HepG2 (cell line): ENCODE measurements at regions not wholly inside any gene's neighbourhood (a gene's known extent, or its start where the extent isn't known, plus 50 kb on each side); places are given as distances from the start of the nearest gene placed in this dataset.
A peak's percentile ranks its signal among the peaks of the same experiment; 100 is the strongest.

Source experiments
- ATAC-seq: fragments of 200-7000 bp; cut with Tn5 transposase; 3 replicates; pipeline ENCODE4 v1.9.1; 2020; ENCODE audit warnings: mild to moderate bottlenecking, moderate library complexity
- BruUV-seq: library from RNA; stranded (reverse); fragments of 400-500 nt; replicated peaks from 2 replicates; lab custom pipeline; 2021; lab: Mats Ljungman, UMichigan
- CTCF ChIA-PET: fragments of 300-600 bp; formaldehyde crosslinking; extraction: SDS; loops from one replicate; lab custom pipeline; 2021; ENCODE audit warnings: low total read pairs, inconsistent platforms, low intra/inter-chr PET ratio; lab: Yijun Ruan, JAX
- POLR2A ChIA-PET: fragments of 350-600 bp; sonication (Branson Sonifier 250); formaldehyde crosslinking; loops from one replicate; lab custom pipeline; 2020; ENCODE audit warnings: antibody characterized with exemption, inconsistent platforms; lab: Yijun Ruan, JAX
- DNase-seq: peaks from one replicate; pipeline ENCODE4 v3.0.0-alpha.2; 2015; ENCODE audit warnings: low spot score
- FAIRE-seq: peaks from 3 replicates; lab custom pipeline; 2011; peaks lifted over from hg19 to GRCh38; lab: Jason Lieb, UNC
- H2AFZ ChIP-seq: one replicate; pipeline ENCODE4 v1.6.1; 2011; ENCODE audit warnings: low read length, inconsistent platforms
- H3K27ac ChIP-seq: fragments of 300-600 bp; 3 replicates; pipeline ENCODE4 v1.8.0; 2011; ENCODE audit warnings: mixed run types, mild to moderate bottlenecking, mixed read lengths, low read length, inconsistent platforms; ENCODE audit not compliant: insufficient read depth; ENCODE audit errors: extremely low read length
- H3K27me3 ChIP-seq, 2 experiments: fragments of 200-600 bp in 1 of 2; 2 replicates in 1 of 2; 3 replicates in 1 of 2; pipeline versions ENCODE4 v1.6.0 to v1.8.0; 2011; ENCODE audit warnings: low read length in 2 of 2, mild to moderate bottlenecking in 2 of 2, moderate library complexity in 2 of 2, inconsistent platforms in 1 of 2; ENCODE audit not compliant: insufficient read depth in 2 of 2, control insufficient read depth in 1 of 2
- H3K36me3 ChIP-seq, 2 experiments: fragments of 200-600 bp in 1 of 2; replicated peaks in 1 of 2; 2 replicates in 1 of 2; 3 replicates in 1 of 2; pipeline versions ENCODE4 v1.5.1 to v1.8.0; 2011; ENCODE audit warnings: low read length in 2 of 2, inconsistent platforms in 1 of 2; ENCODE audit not compliant: insufficient read depth in 2 of 2, control insufficient read depth in 1 of 2
- H3K4me1 ChIP-seq: 2 replicates; pipeline ENCODE4 v1.5.1; 2012; ENCODE audit warnings: low read length, inconsistent platforms; ENCODE audit not compliant: insufficient read depth
- H3K4me2 ChIP-seq: 2 replicates; pipeline ENCODE4 v1.6.0; 2011; ENCODE audit warnings: low read depth, low read length, inconsistent platforms
- H3K4me3 ChIP-seq, 3 experiments: fragments of 200-600 bp in 1 of 3; sonication (generic), shearing (Covaris generic) in 1 of 3; replicated peaks in 1 of 3; 2 replicates each; pipeline ENCODE4 v1.5.1; 2011 to 2016; ENCODE audit warnings: low read length in 3 of 3, inconsistent platforms in 2 of 3, low read depth in 2 of 3, mild to moderate bottlenecking in 2 of 3, control low read depth in 1 of 3, mixed read lengths in 1 of 3; ENCODE audit not compliant: insufficient read depth in 1 of 3
- H3K79me2 ChIP-seq: one replicate; pipeline ENCODE4 v1.6.1; 2011; ENCODE audit warnings: low read length, inconsistent platforms; ENCODE audit not compliant: insufficient read depth
- H3K9ac ChIP-seq: 2 replicates; pipeline ENCODE4 v1.6.0; 2011; ENCODE audit warnings: mild to moderate bottlenecking, low read depth, low read length, inconsistent platforms; ENCODE audit not compliant: insufficient read depth
- H3K9me3 ChIP-seq: 2 replicates; pipeline ENCODE4 v1.5.1; 2012; ENCODE audit warnings: mild to moderate bottlenecking, low read length
- H4K20me1 ChIP-seq: 2 replicates; pipeline ENCODE4 v1.6.0; 2011; ENCODE audit warnings: inconsistent platforms, mild to moderate bottlenecking, low read length, moderate library complexity; ENCODE audit not compliant: insufficient read depth
- ATF7 ChIP-seq, 2 experiments: fragments of 450-650 bp in 1 of 2; sonication (generic) in 1 of 2; formaldehyde crosslinking in 1 of 2; IDR thresholded peaks; 2 replicates each; pipeline versions ENCODE4 v1.4.0 to v1.6.1; 2016 to 2020; ENCODE audit warnings: antibody characterized with exemption in 1 of 2, mild to moderate bottlenecking in 1 of 2, missing genetic modification reagents in 1 of 2
- HES4 ChIP-seq: sonication (generic); formaldehyde crosslinking; IDR thresholded peaks from 2 replicates; pipeline ENCODE4 v1.9.0; 2021; ENCODE audit warnings: mild to moderate bottlenecking, missing genetic modification reagents, borderline replicate concordance
- RERE ChIP-seq: IDR thresholded peaks from 2 replicates; pipeline ENCODE4 v1.6.1; 2016; ENCODE audit warnings: low read depth, missing genetic modification reagents, missing compliant biosample characterization
- TSC22D2 ChIP-seq: sonication (generic); formaldehyde crosslinking; IDR thresholded peaks from 2 replicates; pipeline ENCODE4 v1.5.1; 2020; ENCODE audit warnings: missing genetic modification reagents, mild to moderate bottlenecking, borderline replicate concordance
- ZNF670 ChIP-seq: sonication (generic); formaldehyde crosslinking; IDR thresholded peaks from 2 replicates; pipeline ENCODE4 v1.8.0; 2022; ENCODE audit warnings: mild to moderate bottlenecking, missing genetic modification reagents, borderline replicate concordance
- WGBS: methylation state at CpG from one replicate; pipeline ENCODE4 v1.1.6; 2017; ENCODE audit warnings: low lambda C conversion rate; 5-methylcytosine and 5-hydroxymethylcytosine counted together
- in situ Hi-C: cut with HindIII; loops from 2 replicates; pipeline ENCODE4 v1.10.0; 2017; ENCODE audit warnings: low pct_unique_long_range_greater_than_20kb; ENCODE audit not compliant: extremely low pct_ligation_motif_present
- intact Hi-C: fragments of 100-400 bp; cut with micrococcal nuclease; formaldehyde crosslinking; loops from one replicate; pipeline ENCODE4 v1.10.0; 2022; ENCODE audit not compliant: unreplicated experiment

GRCh38 chr4:138734746-138735145 is 280.8 kb upstream of the NOCT start:
- ChIA-PET CTCF (no interaction called here), POLR2A (no interaction called here)
- BruUV-seq, result no TSS peak
- Histone ChIP-seq H4K20me1 (no peaks in the 10 kb centered on the region), H2AFZ (no peak overlapping the region), H3K9ac (no peak overlapping the region), H3K4me2 (no peak overlapping the region), H3K9me3 (no peaks in the 10 kb centered on the region), H3K79me2 (no peaks in the 10 kb centered on the region), H3K36me3 (no peaks in the 10 kb centered on the region), H3K27ac (no peak overlapping the region), H3K4me1 (no peaks in the 10 kb centered on the region), H3K4me3 (no peak overlapping the region), H3K27me3 (no peaks in the 10 kb centered on the region)
- in situ Hi-C loops, result no loop called here
- no peak for ATAC-seq
- intact Hi-C loops, result no loop called here
- WGBS, result 0% methylated on average over 1 of the region's 1 CpG
- no peak for FAIRE-seq
- no peak for TF ChIP-seq TSC22D2 (CRISPR knock-in tag)
- TF ChIP-seq RERE (CRISPR knock-in tag), result no peak
- no peak for TF ChIP-seq ZNF670 (CRISPR knock-in tag)
- TF ChIP-seq ATF7 (IDR thresholded peaks at IDR 0.05), result peak; percentile 77
- no peak for TF ChIP-seq ATF7 (CRISPR knock-in tag; IDR thresholded peaks at IDR 0.05)
- no peak for TF ChIP-seq HES4 (CRISPR knock-in tag)
- no peak for DNase-seq
